ENCODE measurements at regions not wholly inside any gene's neighbourhood (a gene's known extent, or its start where the extent isn't known, plus 50 kb on each side); places are given as distances from the start of the nearest gene placed in this dataset.

GRCh38 chr6:99031957-99032356 is 84.2 kb upstream of the FBXL4 start:
- Histone ChIP-seq H3K14ac (ENCODE audit: insufficient read length) (no peak overlapping the region), H2BK5ac (ENCODE audit: low read depth, low read length) (no peak overlapping the region), H4K8ac (ENCODE audit: extremely low read depth, insufficient read depth, low read length) (no peak overlapping the region), H2BK120ac (replicated peaks; ENCODE audit: low read depth, low read length) (no peak overlapping the region), H3K27me3 (replicated peaks in 1 of 4; ENCODE audit: control insufficient read depth in 3 of 4, extremely low read depth in 1 of 4, insufficient read depth in 3 of 4, low read length in 3 of 4) (no peaks in the 10 kb centered on the region), H2AK5ac (ENCODE audit: low read depth, low read length) (no peak overlapping the region), H2BK15ac (ENCODE audit: low read length) (no peak overlapping the region), H2BK20ac (ENCODE audit: low read length) (no peak overlapping the region), H2AFZ (ENCODE audit: low read length) (no peak overlapping the region), H3K4ac (replicated peaks; ENCODE audit: insufficient read length, low read depth, low read length) (no peak overlapping the region), H3K23ac (ENCODE audit: insufficient read length) (no peak overlapping the region), H3K36me3 (ENCODE audit: control insufficient read depth in 2 of 4, insufficient read depth in 4 of 4, low read length in 3 of 4) (no peaks in the 10 kb centered on the region; a peak in 1 of 8 replicates), H4K20me1 (replicated peaks in 1 of 2; ENCODE audit: control insufficient read depth in 1 of 2, insufficient read depth in 2 of 2, low read length in 2 of 2) (no peaks in the 10 kb centered on the region), H3K79me1 (ENCODE audit: low read depth, low read length) (no peaks in the 10 kb centered on the region), H3K27ac (ENCODE audit: low read depth, low read length) (no peak overlapping the region), H3K9ac (replicated peaks in 1 of 4; ENCODE audit: extremely low read depth in 1 of 4, low read depth in 3 of 4, low read length in 3 of 4) (no peak overlapping the region), H4K5ac (ENCODE audit: insufficient read length, low read depth, low read length) (no peak overlapping the region), H3K4me2 (ENCODE audit: insufficient read depth in 1 of 2, low read depth in 2 of 2, low read length in 2 of 2) (no peak overlapping the region), H3K9me3 (ENCODE audit: insufficient read depth in 2 of 2, low read depth in 1 of 2, low read length in 1 of 2) (peaks cover under 1 to 3% of the 10 kb centered on the region in 2 experiments; a peak in 1 of 4 replicates), H3K56ac (replicated peaks; ENCODE audit: insufficient read length, low read depth, low read length) (no peak overlapping the region), H2BK12ac (ENCODE audit: low read depth, low read length) (no peak overlapping the region), H3K79me2 (ENCODE audit: control insufficient read depth in 1 of 2, insufficient read depth in 2 of 2, low read length in 2 of 2) (no peaks in the 10 kb centered on the region), H3K18ac (ENCODE audit: extremely low read depth, low read length) (no peak overlapping the region), H3K4me3 (ENCODE audit: extremely low read depth in 1 of 4, insufficient read depth in 2 of 4, low read depth in 3 of 4, low read length in 4 of 4) (no peak overlapping the region), H4K91ac (replicated peaks; ENCODE audit: insufficient read length, low read length) (no peak overlapping the region), H3K23me2 (ENCODE audit: low read depth, low read length) (no peaks in the 10 kb centered on the region), H3K4me1 (replicated peaks in 1 of 4; ENCODE audit: control insufficient read depth in 3 of 4, insufficient read depth in 4 of 4, low read length in 3 of 4) (no peaks in the 10 kb centered on the region)
- 84% methylated on average over 4 of the region's 4 CpGs; no CpG with 5 or more reads in 1 of the 2 experiments for WGBS, 2 experiments (ENCODE audit: extremely low coverage in 1 of 2, insufficient coverage in 1 of 2, insufficient read length in 1 of 2, insufficient replicate concordance in 2 of 2, low coverage in 1 of 2, low lambda C conversion rate in 2 of 2, missing lambda C conversion rate in 1 of 2)
- DNase-seq (ENCODE audit: low read depth in 1 of 2, low spot score in 2 of 2) (no peak), FAIRE-seq (no peak)
- TF ChIP-seq GABPA (IDR thresholded peaks at IDR 0.05; ENCODE audit: borderline replicate concordance, insufficient read depth, low read length) = no peak
- ChIA-PET CTCF (ENCODE audit: partially characterized antibody) (interaction anchor here (0.7 kb wide), 1 partner anchor 9 kb away, joined by 3 read pairs; no protein-coding TSS in a partner anchor), POLR2A (ENCODE audit: partially characterized antibody) (no interaction called here)
